ENCODE measurements at regions not wholly inside any gene's neighbourhood (a gene's known extent, or its start where the extent isn't known, plus 50 kb on each side); places are given as distances from the start of the nearest gene placed in this dataset.

- no peaks in the 10 kb centered on the region for H3K36me3 ChIP-seq
- no peak for DNase-seq (ENCODE audit: low spot score)
- no peaks in the 10 kb centered on the region for H3K9me3 ChIP-seq
- peaks cover 0 to 33% of the 10 kb centered on the region in 2 donors for H3K4me1 ChIP-seq
- H3K4me3 ChIP-seq: no peak overlapping the region
- H3K27ac ChIP-seq: no peak overlapping the region
- no peak for TF ChIP-seq CTCF (IDR thresholded peaks at IDR 0.05)
- H3K27me3 ChIP-seq: no peaks in the 10 kb centered on the region
Measured at GRCh38 chr5:56499901-56500300, 266.8 kb upstream of the ANKRD55 start.

GRCh38 chr5:56499491-56499890, 266.4 kb upstream of the ANKRD55 start:
- H3K9me3 ChIP-seq: no peaks in the 10 kb centered on the region
- no peak overlapping the region for H3K4me3 ChIP-seq
- H3K27me3 ChIP-seq: no peaks in the 10 kb centered on the region
- H3K27ac ChIP-seq: no peak overlapping the region
- DNase-seq (ENCODE audit: low spot score): no peak
- H3K4me1 ChIP-seq: peaks cover 0 to 37% of the 10 kb centered on the region in 2 donors
- H3K36me3 ChIP-seq: no peaks in the 10 kb centered on the region
- no peak for TF ChIP-seq CTCF (IDR thresholded peaks at IDR 0.05)

GRCh38 chr5:56498759-56499395, 265.7 kb upstream of the ANKRD55 start:
- Histone ChIP-seq H3K27ac (peak overlapping the region in 1 of 2 donors; percentile 15), H3K9me3 (no peaks in the 10 kb centered on the region), H3K36me3 (no peaks in the 10 kb centered on the region), H3K4me1 (peaks cover 0 to 43% of the 10 kb centered on the region in 2 donors), H3K27me3 (no peaks in the 10 kb centered on the region), H3K4me3 (no peak overlapping the region)
- DNase-seq (ENCODE audit: low spot score): no peak
- TF ChIP-seq CTCF (IDR thresholded peaks at IDR 0.05): no peak

GRCh38 chr5:56496581-56497063, 263.5 kb upstream of the ANKRD55 start:
- DNase-seq (ENCODE audit: low spot score): no peak
- H3K9me3 ChIP-seq: no peaks in the 10 kb centered on the region
- H3K4me1 ChIP-seq: peaks cover 0 to 44% of the 10 kb centered on the region in 2 donors
- H3K36me3 ChIP-seq: no peaks in the 10 kb centered on the region
- no peak overlapping the region for H3K27ac ChIP-seq
- no peak for TF ChIP-seq CTCF (IDR thresholded peaks at IDR 0.05)
- H3K4me3 ChIP-seq: no peak overlapping the region
- H3K27me3 ChIP-seq: no peaks in the 10 kb centered on the region

GRCh38 chr5:56494300-56494731, 261.2 kb upstream of the ANKRD55 start:
- H3K4me3 ChIP-seq: no peak overlapping the region
- H3K9me3 ChIP-seq: no peaks in the 10 kb centered on the region
- H3K27ac ChIP-seq: peak overlapping the region in 1 of 2 donors; percentile 33
- H3K36me3 ChIP-seq: no peaks in the 10 kb centered on the region
- peaks cover 0 to 42% of the 10 kb centered on the region in 2 donors for H3K4me1 ChIP-seq
- DNase-seq (ENCODE audit: low spot score): no peak
- H3K27me3 ChIP-seq: no peaks in the 10 kb centered on the region
- no peak for TF ChIP-seq CTCF (IDR thresholded peaks at IDR 0.05)

GRCh38 chr5:56493766-56494165, 260.6 kb upstream of the ANKRD55 start:
- no peaks in the 10 kb centered on the region for H3K27me3 ChIP-seq
- peaks cover 0 to 39% of the 10 kb centered on the region in 2 donors for H3K4me1 ChIP-seq
- no peak overlapping the region for H3K4me3 ChIP-seq
- TF ChIP-seq CTCF (IDR thresholded peaks at IDR 0.05): no peak
- no peak for DNase-seq (ENCODE audit: low spot score)
- H3K9me3 ChIP-seq: no peaks in the 10 kb centered on the region
- H3K27ac ChIP-seq: no peak overlapping the region
- no peaks in the 10 kb centered on the region for H3K36me3 ChIP-seq

All from right atrium auricular region (tissue), 2 donors.